ENCODE measurements at regions not wholly inside any gene's neighbourhood (a gene's known extent, or its start where the extent isn't known, plus 50 kb on each side); places are given as distances from the start of the nearest gene placed in this dataset.

GRCh38 chr3:20258371-20258770 is 72.4 kb upstream of the SGO1 start:
- H3K9me3 ChIP-seq (ENCODE audit: control insufficient read depth, insufficient read depth, low read depth, low read length), result no peaks in the 10 kb centered on the region
- CTCF ChIA-PET, result no interaction called here
- POLR2A ChIA-PET, result no interaction called here
- TF ChIP-seq TCF7L2 (IDR thresholded peaks at IDR 0.05; ENCODE audit: low read depth, low read length) (no peak), POLR2AphosphoS5 (IDR thresholded peaks at IDR 0.05; ENCODE audit: low read depth, low read length) (no peak), REST (IDR thresholded peaks at IDR 0.05; ENCODE audit: insufficient read depth in 1 of 2, low read depth in 2 of 2, low read length in 1 of 2) (no peak), SIN3A (IDR thresholded peaks at IDR 0.05; ENCODE audit: borderline replicate concordance, insufficient read depth, low read depth, low read length) (no peak), CTCF (IDR thresholded peaks at IDR 0.05) (no peak)
- H3K27ac ChIP-seq (ENCODE audit: low read length), result no peak overlapping the region
- ATAC-seq (no peak), DNase-seq (ENCODE audit: low read depth, low spot score) (no peak)
- no peak overlapping the region for H3K4me3 ChIP-seq (ENCODE audit: low read depth in 2 of 2, low read length in 2 of 2)
- in situ Hi-C loops (cut with HindIII; ENCODE audit: low pct_unique_long_range_greater_than_20kb, low sequenced_read_pairs) (no loop called here), intact Hi-C loops (cut with micrococcal nuclease; ENCODE audit: unreplicated experiment) (no loop called here)
- BruUV-seq (replicated peaks), result no TSS peak
- no peaks in the 10 kb centered on the region for H3K4me1 ChIP-seq (ENCODE audit: control insufficient read depth, insufficient read depth, low read length)
- H3K27me3 ChIP-seq (ENCODE audit: control insufficient read depth, insufficient read depth, low read length), result no peaks in the 10 kb centered on the region
- H3K36me3 ChIP-seq (ENCODE audit: control insufficient read depth, insufficient read depth, low read length), result no peaks in the 10 kb centered on the region

GRCh38 chr3:20256144-20256543 is 70.1 kb upstream of the SGO1 start:
- POLR2A ChIA-PET, result no interaction called here
- Histone ChIP-seq H3K9me3 (ENCODE audit: control insufficient read depth, insufficient read depth, low read depth, low read length) (no peaks in the 10 kb centered on the region), H3K27ac (ENCODE audit: low read length) (no peak overlapping the region), H3K36me3 (ENCODE audit: control insufficient read depth, insufficient read depth, low read length) (no peaks in the 10 kb centered on the region), H3K4me1 (ENCODE audit: control insufficient read depth, insufficient read depth, low read length) (no peaks in the 10 kb centered on the region), H3K27me3 (ENCODE audit: control insufficient read depth, insufficient read depth, low read length) (no peaks in the 10 kb centered on the region), H3K4me3 (ENCODE audit: low read depth in 2 of 2, low read length in 2 of 2) (no peak overlapping the region)
- in situ Hi-C loops (cut with HindIII; ENCODE audit: low pct_unique_long_range_greater_than_20kb, low sequenced_read_pairs), result no loop called here
- CTCF ChIA-PET, result no interaction called here
- no peak for TF ChIP-seq POLR2AphosphoS5 (IDR thresholded peaks at IDR 0.05; ENCODE audit: low read depth, low read length)
- TF ChIP-seq CTCF (IDR thresholded peaks at IDR 0.05), result no peak
- no peak for TF ChIP-seq REST (IDR thresholded peaks at IDR 0.05; ENCODE audit: insufficient read depth in 1 of 2, low read depth in 2 of 2, low read length in 1 of 2)
- DNase-seq (ENCODE audit: low read depth, low spot score), result no peak
- no TSS peak for BruUV-seq (replicated peaks)
- no peak for ATAC-seq
- intact Hi-C loops (cut with micrococcal nuclease; ENCODE audit: unreplicated experiment), result no loop called here

All from Panc1 (cell line).